Right lobe of liver (tissue), 4 donors: ENCODE measurements at regions not wholly inside any gene's neighbourhood (a gene's known extent, or its start where the extent isn't known, plus 50 kb on each side); places are given as distances from the start of the nearest gene placed in this dataset.

Experiments used
- CTCF ChIP-seq, 4 donors: fragments of 200-600 bp in 3 of 4; fragments of 450-650 bp in 1 of 4; IDR thresholded peaks; one replicate each; pipeline versions ENCODE4 v1.5.1 to v1.8.0; 2016 to 2022; ENCODE audit warnings: antibody characterized with exemption in 4 of 4, mild to moderate bottlenecking in 2 of 4
- POLR2A ChIP-seq: fragments of 450-650 bp; IDR thresholded peaks from one replicate; pipeline ENCODE4 v1.6.1; 2017; ENCODE audit warnings: antibody characterized with exemption, mild to moderate bottlenecking
- donor health status: DM: no; HTN: no; CAD: no.
- donor health status: DM: no; HTN: no; CAD: no.
- donor health status: DM: no; HTN: yes; CAD: no.

GRCh38 chr3:103629391-103629790, 1194.6 kb downstream of the ZPLD1 start:
- TF ChIP-seq POLR2A (no peak), CTCF (IDR thresholded peaks at IDR 0.05) (no peak)
